Colon (tissue), 2 donors: ENCODE measurements at regions not wholly inside any gene's neighbourhood (a gene's known extent, or its start where the extent isn't known, plus 50 kb on each side); places are given as distances from the start of the nearest gene placed in this dataset.
"Not testable (repeated sequence)": the region's sequence is repeated elsewhere in the genome, so short reads cannot be mapped to it uniquely, and the experiment has no call there.

Experiments
- FAIRE-seq: peaks from 2 replicates; lab custom pipeline; 2012; peaks lifted over from hg19 to GRCh38; lab: Jason Lieb, UNC
- donor health status: control.
- donor health status: control.

GRCh38 chr4:112775801-112776200 lies 138.9 kb downstream of the LARP7 start:
- no peak for FAIRE-seq

- no peak for FAIRE-seq
These were observed 139.6 kb downstream of the LARP7 start for GRCh38 chr4:112776535-112776934.

DNA sequence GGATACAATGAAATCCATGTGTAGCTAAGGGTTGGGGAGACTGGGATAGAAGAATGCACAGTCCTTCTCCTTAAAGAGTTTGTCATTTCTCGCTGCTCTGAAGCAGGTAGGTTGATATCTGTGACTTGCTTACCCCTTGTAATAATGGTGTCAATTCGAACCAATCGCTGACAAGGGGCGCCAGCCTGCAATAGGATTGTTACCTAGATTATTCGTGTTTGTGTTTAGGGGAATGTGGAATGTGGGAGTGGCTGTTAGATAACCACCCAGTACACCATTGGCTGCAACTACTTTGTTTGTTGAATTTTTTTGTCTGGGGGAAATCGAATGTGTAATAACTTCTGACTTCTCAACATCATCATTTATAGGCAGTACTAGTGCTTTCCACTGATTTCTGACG lies 141.6 kb downstream of the LARP7 start:
- FAIRE-seq: no peak

DNA sequence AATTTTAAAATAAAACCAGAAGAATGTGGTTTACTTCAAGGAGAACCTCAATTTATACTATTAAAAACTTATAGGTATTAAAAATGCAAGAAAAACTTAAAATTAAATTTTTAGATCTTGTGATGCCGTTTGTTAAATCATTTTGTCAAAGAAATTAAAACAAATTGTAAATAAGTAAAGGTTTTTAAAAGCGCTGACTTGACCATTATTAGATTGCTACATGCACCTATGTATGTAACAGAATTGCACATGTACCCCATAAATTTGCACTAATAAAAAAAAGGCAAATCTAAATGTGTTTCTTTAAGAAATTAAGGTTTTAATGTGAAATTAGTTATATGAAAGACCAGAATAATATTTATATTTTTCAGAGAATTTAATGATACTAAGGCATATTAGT lies 156.1 kb downstream of the LARP7 start:
- FAIRE-seq: no peak

DNA sequence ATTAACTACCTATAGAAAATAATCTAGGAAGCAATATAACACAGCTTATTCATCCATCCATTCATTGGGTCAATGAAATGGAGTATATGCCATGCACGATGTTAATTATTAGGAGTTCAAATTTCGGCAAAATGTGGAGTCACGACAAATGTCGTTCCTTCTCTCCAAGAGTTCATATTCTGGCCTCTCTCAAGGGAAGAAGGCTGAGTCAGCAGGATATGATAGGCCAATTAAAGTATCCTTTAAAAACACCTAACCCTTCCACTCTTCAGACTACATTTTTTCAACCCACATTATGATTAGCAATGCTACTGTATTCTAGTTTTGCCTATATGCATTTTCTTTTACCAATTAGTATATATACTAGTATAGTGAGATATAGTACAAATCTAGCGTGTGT lies 163.1 kb downstream of the LARP7 start:
- no peak for FAIRE-seq

DNA sequence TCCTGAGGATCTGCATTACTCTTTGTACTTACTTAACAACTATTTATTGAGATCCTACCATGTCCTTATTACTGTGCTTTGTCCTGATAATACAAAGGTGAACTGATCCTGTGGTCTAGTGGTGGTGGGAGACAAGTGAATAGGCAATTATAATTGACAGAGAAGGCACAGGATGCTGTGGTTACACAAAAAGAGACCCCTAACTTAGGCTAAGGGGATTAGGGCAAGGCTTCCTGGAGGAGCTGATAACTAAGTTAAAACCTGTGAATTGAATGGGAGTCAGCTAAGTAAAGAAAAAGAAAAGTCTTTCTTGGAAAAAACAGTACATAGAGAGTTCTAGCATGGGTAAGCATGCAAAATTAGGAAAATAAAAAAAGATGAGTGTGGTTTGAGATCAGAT lies 164.4 kb downstream of the LARP7 start:
- FAIRE-seq: no peak

DNA sequence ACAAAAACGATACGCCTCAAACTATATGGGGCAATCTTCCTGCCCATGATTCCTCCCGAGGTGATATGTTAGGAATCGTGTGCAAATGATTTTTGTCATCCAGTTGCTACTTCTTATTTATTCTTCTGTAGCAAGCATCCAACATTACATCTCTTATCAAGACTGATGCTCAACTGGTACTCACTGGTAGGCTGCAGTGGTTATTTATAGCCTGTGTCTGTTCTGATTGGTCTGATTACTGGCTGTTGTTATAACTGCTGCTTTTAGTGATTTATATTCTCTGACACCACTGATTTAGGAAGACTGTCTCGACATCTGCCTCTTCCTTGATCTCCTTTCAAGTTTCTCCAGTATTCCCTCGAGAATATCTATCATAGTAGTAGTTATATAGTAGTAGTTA lies 165.8 kb downstream of the LARP7 start:
- FAIRE-seq: no peak

DNA sequence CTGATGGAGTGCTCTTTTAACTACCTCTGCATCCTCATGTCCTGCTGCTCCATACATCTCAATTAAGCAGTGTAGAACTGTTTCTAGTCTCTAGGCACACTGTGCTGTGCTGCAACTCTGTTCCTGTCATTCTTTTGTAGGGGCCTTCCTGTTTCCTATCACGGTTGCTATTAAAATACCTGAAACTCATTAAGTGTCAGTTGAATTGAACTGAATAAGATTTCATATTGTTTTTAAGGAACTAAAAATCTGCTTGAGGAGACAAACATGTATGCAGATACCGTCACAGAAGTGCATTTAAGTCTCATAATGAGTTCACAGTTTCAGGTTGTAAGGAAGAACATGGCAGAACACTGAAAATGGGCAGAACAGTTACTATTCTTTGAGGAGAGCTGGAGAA lies 170.1 kb downstream of the LARP7 start:
- FAIRE-seq: no peak

GRCh38 chr4:112808001-112808400 lies 171.1 kb downstream of the LARP7 start:
- no peak for FAIRE-seq

DNA sequence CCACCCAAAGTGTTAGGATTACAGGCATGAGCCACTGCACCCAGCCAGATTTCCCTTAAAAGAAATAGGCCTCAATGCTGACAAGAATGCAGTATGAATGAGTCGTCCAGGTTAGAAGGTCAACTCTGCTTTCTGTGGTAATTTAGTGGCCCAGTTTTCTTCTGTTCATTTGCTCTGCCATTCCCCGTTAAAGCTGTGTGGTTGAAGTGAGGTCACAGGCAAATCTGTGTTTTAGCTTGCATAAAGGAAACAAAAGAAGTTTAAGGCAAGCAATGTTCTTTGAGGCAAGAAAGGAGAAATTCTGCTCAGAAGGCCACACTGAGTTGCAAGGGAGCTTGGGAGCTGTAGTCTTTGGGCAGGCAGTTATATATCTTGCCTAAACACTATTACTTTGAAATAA lies 176.8 kb downstream of the LARP7 start:
- no peak for FAIRE-seq

DNA sequence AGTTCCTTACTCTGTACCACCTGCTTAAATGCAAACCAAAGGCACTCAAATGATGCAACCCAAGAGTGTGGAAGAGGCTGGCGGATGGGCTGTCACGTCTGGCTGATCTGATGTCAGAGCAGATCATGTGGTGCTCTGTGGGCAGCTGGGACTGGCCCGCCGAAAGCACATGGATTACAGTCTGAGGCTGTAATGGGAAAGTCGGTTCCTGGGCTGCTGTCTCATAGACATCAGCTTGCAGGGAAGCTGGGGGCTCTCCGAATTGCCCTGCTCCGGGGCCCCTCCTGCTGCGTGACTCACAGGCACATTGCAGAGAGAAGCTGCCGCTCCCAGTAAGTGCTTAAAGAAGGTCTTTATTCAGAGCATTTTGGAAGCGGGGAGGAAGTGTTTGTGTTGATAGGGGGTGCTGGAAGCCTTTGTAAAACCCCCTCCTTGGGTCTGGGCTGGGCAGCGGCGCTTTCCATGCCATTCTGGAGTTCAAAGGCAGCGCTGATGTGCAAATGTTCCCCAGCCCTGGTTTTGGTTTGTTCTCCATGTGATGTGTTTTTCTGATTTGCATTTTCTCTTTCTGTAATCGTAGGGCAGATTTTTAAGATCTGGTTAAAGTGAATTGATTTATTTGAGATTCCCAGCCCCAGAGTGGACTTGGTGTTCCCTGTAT lies 181.1 kb downstream of the LARP7 start:
- no peak for FAIRE-seq

DNA sequence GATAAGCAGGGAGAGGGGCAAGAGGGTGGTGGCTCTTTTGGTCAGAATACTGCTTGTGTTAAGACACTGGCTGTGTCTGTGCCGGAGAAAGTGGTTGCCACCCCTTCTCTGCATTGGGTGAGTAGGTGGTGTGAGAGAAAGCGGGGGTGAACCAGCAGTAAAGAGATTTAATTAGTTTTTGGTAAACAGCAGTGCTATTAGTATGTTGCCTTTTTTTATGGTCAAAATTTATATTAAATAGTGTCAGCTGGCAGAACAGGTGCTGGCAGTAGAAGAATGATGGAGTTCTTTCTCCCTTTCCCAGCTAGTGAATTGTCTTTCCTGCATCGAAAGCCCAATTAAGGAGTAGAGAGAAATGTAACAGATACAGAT lies 181.6 kb downstream of the LARP7 start:
- no peak for FAIRE-seq

GRCh38 chr4:112819729-112820128 lies 182.8 kb downstream of the LARP7 start:
- FAIRE-seq: no peak

- no peak for FAIRE-seq
These were observed 186.2 kb downstream of the LARP7 start for GRCh38 chr4:112823156-112823555.

DNA sequence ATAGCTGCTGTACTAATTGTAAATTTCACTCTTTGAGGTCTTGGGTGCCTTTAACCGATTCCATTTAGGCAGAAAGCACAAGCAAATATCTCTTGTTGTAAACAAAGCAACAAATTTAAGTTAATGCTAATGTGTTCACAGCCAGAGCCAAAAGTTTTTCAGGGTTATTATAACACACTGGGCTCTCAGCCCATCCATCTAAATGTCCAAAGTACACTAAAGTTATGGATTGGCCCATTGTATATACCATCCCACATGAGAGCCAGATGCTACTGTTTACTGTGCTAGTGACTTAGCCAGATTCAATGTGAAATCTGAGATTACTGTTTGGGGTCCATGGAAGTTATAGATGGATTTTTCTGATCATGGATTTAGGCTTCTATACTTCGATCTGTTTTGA lies 186.7 kb downstream of the LARP7 start:
- FAIRE-seq: no peak

DNA sequence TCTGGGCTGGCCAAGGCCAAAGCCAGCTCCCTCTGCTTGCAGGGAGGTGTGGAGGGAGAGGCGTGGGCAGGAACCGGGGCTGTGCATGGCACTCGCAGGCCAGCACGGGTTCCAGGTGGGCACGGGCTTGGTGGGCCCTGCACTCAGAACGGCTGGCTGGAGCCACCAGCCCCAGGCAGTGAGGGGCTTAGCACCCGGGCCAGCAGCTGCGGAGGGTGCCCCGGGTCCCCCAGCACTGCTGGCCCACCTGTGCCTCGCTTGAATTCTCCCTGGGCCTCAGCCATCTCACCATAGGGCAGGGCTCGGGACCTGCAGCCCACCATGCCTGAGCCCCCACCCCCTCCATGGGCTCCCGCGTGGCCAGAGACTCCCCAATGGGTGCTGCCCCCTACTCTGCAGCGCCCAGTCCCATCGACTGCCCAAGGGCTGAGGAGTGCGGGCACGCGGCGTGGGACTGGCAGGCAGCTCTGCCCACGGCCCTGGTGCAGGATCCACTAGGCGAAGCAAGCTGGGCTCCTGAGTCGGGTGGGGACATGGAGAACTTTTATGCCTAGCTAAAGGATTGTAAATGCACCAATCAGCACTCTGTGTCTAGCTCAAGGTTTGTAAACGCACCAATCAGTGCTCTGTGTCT lies 193.9 kb downstream of the LARP7 start:
- no peak for FAIRE-seq

- FAIRE-seq: no peak
These were observed 195.6 kb downstream of the LARP7 start for GRCh38 chr4:112832493-112832892.

DNA sequence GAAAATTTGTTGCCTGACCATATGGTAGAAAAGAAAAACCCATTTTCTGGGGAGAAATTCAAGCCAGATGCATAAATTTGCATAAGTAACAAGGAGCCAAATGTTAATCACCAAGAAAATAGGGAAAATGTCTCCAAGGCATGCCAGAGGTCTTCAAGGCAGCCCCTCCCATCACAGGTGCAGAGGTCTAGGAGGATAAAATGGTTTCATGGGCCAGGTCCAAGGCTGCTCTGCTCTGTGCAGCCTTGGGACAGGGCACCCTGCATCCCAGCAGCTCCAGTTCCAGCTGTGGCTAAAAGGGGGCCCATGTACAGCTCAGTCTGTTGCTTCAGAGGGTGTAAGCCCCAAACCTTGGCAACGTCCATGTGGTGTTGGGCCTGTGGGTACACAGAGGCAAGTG lies 200.0 kb downstream of the LARP7 start:
- no peak for FAIRE-seq

DNA sequence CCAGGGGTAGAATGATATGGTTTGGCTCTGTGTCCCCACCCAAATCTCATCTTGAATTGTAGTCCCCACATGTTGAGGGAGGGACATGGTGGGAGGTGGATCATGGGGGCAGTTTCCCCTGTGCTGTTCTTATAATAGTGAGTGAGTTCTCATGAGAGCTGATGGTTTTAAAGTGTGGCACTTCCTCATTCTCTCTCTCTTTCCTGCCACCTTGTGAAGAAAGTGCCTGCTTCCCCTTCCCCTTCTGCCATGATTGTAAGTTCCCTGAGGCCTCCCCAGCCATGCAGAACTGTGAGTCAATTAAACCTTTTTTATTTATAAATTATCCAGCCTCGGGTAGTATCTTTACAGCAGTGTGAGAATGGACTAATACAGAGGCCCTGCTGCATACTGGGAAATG lies 201.1 kb downstream of the LARP7 start:
- FAIRE-seq: not testable (repeated sequence)

DNA sequence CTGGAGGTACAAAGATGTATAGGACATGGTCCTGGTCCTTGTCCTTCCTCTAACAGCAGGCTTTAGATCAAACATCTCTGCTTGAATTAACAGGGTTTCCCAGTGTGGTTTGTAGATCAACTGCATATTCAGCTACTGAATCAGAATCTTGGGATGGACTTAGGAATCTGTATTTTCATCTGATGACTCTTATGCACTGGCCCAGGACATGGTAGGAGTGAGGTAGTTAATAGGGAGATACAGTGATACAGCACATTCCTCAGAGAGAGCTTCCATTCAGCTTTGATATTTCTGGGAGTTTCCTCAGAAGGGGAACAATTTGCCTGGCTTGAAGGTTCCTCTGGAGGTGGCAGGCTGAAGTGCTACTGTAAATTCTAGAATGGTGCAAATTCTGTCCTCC lies 203.1 kb downstream of the LARP7 start:
- no peak for FAIRE-seq

- no peak for FAIRE-seq
These were observed 203.7 kb downstream of the LARP7 start for GRCh38 chr4:112840619-112841018.

- no peak for FAIRE-seq
These were observed 205.6 kb downstream of the LARP7 start for GRCh38 chr4:112842513-112842912.

GRCh38 chr4:112845386-112845785 lies 204.1 kb upstream of the ANK2 start:
- no peak for FAIRE-seq

- no peak for FAIRE-seq
These were observed 202.4 kb upstream of the ANK2 start for GRCh38 chr4:112847045-112847444.
